ENCODE measurements at regions not wholly inside any gene's neighbourhood (a gene's known extent, or its start where the extent isn't known, plus 50 kb on each side); places are given as distances from the start of the nearest gene placed in this dataset.

DNA sequence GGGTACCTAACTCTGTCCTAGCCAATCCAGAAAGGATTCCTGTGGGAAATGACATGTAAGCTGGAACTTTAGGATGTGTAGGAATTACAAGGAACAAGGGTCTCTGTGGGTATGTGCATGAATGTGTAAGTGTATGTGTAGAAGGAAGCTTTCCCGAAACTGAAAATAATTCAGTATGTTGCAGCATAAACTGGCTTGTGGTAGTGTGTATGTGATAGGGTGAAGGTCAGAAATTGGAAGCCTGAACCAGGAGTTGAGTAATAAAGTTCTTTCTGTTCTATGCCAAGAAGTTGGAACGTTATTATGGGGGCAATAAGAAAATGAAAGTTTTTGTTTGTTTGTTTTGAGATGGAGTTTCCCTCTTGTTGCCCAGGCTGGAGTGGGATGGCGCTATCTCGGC is 323.1 kb upstream of the KITLG start:
- no peak for TF ChIP-seq GATA2 (IDR thresholded peaks at IDR 0.05; ENCODE audit: low read depth, low read length)
- no peak for TF ChIP-seq GATA3 (IDR thresholded peaks at IDR 0.05; ENCODE audit: low read depth, low read length)

DNA sequence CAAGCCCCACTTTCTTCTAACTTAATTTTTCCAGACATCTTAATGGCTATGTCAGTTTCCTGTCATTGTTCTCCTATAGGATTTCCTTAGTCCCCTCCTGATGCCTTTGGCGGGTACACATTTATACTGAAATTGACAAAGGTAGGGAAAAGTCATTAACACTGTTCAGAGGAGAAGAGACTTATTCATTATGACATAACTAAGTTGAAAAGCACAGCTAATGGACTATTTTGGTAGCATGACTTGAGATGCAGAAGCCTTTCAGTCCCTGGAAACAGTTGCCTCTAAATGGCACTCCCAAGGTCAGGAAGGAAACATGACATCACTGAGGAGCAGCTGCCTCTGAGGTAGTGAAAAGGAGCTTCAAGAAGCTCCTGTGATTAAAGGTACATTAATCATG is 317.5 kb upstream of the KITLG start:
- TF ChIP-seq GATA2 (IDR thresholded peaks at IDR 0.05; ENCODE audit: low read depth, low read length) (no peak), GATA3 (IDR thresholded peaks at IDR 0.05; ENCODE audit: low read depth, low read length) (no peak)

DNA sequence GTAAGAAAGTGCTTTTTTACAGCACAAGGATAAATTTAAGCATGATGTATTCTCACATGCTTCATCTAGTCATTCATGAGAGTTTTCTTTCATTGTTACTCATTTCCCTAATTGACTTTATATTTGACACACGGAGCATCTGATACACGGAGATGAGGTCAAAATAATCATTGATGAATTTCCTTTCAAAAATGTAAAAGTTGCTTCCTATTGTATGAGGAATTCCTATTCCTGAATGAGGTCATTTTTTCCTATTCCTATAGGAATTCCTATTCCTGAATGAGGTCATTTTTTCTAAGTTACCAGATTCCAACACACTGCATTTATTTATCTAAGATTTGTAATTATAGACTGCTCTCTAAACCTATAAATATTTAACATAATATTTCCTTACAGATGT is 316.7 kb upstream of the KITLG start:
- TF ChIP-seq GATA3 (IDR thresholded peaks at IDR 0.05; ENCODE audit: low read depth, low read length), result no peak
- TF ChIP-seq GATA2 (IDR thresholded peaks at IDR 0.05; ENCODE audit: low read depth, low read length), result no peak

DNA sequence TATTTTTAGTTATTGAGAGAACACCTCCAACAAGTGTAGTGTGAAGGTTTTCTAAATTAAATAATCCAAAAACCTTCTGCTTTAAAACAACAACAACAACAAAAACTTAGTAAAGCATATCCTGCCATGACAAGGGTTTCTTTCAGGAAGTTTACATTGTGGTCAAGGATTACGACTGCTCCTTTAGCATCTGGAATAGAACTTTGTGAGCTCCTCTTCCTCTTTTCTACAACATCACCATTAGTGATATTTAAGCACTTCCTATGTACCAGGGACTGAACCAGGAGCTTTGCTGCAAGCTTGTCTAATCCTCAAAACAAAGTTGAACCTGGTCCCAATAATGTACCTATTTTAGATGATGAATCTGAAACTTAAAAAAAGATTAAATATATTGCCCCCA is 315.4 kb upstream of the KITLG start:
- TF ChIP-seq GATA2 (IDR thresholded peaks at IDR 0.05; ENCODE audit: low read depth, low read length) (no peak), GATA3 (IDR thresholded peaks at IDR 0.05; ENCODE audit: low read depth, low read length) (no peak)

DNA sequence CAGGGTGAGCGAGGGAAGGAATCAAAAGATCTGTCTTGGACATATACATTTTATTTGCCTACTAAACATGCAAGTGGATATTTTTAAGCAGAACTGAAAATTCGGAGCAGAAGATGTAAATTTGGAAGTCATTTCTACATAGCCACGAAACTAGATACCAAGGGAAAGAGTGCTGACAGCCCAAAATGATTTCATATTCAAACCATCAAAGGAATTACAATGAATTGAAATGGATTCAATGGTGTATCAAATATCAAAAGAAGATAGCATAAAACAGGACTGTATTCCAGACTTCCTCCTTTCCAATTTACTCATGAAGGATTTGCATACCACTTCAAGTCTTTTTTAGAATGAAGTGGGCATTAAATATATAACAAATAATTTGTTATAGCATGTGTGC is 313.5 kb upstream of the KITLG start:
- no peak for TF ChIP-seq GATA2 (IDR thresholded peaks at IDR 0.05; ENCODE audit: low read depth, low read length)
- TF ChIP-seq GATA3 (IDR thresholded peaks at IDR 0.05; ENCODE audit: low read depth, low read length), result no peak

DNA sequence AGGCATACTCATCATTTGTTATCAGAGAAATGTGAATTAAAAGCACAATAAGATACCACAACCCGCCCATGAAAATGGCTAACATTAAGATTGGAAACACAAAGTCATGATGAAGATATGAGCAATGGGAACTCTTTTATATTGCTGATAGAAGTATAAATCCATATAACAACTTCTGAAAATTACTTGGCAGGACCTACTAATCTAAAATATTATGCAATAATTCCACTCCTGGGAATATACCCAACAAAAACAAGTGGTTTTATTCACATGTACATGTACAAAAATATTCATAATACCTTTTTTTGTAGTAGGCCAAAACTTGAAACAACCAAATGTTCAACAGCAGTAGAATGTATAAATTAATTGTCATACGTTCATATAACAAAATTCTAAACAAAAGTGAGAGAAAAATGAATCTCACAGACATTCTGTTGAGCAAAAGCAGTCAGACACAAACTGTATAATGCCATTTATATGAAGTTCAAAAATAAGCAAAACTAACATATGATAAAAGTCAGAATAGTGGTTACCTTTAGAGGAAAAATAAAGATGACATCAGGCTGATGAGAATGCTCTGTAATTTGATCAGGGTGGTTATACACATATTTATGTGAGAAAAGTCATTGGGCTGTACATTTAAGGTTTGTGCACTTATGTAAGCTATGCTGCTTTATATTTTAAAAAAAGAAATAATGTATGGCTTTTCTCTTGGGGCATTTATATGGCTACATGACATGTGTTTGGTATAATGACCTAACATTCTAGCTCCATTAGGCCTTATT is 309.2 kb upstream of the KITLG start:
- TF ChIP-seq GATA3 (IDR thresholded peaks at IDR 0.05; ENCODE audit: low read depth, low read length), result no peak
- no peak for TF ChIP-seq GATA2 (IDR thresholded peaks at IDR 0.05; ENCODE audit: low read depth, low read length)

DNA sequence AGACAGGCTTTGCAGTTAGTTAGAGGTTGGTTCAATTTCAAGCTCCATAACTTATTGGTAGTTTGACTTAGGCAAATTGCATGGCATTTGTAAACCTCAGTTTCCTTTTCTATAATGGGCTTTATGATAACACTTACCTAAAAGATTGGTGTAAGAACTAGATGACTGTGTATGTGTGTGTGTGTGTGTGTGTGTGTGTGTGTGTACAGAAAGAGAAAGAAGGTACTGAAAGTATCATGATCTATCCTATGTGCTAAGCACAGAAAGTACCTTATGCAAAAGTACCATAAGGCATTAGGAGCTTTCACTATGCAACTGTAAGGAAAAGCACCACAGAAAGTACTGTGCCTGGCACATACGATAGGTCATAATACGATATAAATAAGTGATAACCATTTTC is 304.3 kb upstream of the KITLG start:
- TF ChIP-seq GATA2 (IDR thresholded peaks at IDR 0.05; ENCODE audit: low read depth, low read length) (no peak), GATA3 (IDR thresholded peaks at IDR 0.05; ENCODE audit: low read depth, low read length) (no peak)

DNA sequence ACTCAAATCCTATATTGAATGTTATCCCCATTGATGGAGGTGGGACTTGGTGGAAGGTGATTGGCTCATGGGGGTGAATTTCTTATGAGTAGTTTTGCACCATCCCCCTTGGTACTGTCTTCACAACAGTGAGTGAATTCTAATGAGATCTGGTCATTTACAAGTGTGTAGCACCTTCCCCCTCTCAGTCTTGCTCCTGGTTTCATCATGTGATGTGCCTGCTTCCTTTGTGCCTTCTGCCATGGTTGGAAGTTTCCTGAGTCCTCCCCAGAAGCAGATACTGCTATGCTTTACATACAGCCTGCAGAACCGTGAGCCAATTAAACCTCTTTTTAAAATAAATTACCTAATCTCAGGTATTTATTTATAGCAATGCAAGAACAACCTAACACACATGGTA is 302.4 kb upstream of the KITLG start:
- TF ChIP-seq GATA3 (IDR thresholded peaks at IDR 0.05; ENCODE audit: low read depth, low read length), result no peak
- no peak for TF ChIP-seq GATA2 (IDR thresholded peaks at IDR 0.05; ENCODE audit: low read depth, low read length)

DNA sequence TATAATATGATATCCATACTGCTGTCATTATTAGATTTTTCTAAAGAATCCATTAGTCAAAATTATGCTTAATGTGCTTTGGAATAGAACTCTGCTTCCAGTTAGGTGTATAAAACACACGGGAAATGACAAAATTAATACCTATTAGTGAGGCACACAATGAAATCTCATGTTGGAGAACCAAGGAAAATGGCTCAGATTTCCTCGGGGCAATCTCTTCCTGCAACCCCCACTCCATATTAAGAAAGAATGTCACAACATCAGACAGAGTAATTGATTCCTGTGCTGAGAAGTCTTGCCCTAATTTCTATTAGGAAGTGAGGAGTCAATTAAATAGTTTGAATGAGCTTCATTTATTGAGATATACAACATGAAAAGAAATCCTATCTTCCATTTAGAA is 299.8 kb upstream of the KITLG start:
- TF ChIP-seq GATA2 (IDR thresholded peaks at IDR 0.05; ENCODE audit: low read depth, low read length), result no peak
- no peak for TF ChIP-seq GATA3 (IDR thresholded peaks at IDR 0.05; ENCODE audit: low read depth, low read length)

DNA sequence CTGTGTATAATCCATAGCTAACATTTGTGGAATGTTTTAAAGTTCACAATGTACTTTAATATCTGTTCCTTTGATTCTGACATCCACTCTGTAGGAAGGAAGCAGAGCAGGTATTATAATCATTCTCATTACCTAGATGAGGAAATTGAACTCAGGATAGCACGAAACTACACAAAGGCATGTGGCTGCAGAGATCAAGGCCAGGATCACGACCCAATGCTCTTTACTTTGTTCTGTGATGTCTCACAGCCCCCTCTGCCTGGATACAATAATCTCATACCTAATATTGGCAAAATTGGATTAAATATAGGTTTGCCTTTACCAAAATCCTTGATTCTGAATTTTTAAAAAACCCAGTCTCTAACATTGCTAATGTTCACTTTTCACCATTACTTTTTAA is 298.0 kb upstream of the KITLG start:
- TF ChIP-seq GATA3 (IDR thresholded peaks at IDR 0.05; ENCODE audit: low read depth, low read length), result no peak
- TF ChIP-seq GATA2 (IDR thresholded peaks at IDR 0.05; ENCODE audit: low read depth, low read length), result no peak

DNA sequence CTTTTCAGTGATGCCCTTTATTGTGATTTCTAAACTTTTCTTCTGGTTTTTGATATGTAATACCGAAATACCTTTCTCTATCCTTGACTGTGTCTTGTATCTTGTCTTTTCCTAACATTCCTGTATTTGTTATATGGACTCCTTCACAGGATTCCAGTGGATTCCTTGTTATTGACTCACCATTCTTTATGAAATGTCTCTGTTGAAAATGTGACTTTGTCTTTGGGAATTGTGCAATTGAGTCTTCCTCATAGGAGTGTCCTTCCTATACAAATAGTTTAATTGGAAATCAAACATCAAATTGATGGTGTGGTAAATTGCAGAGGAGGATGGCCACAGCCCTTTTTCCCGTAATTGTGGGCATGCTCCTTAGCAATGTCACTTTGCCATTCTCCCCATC is 296.6 kb upstream of the KITLG start:
- no peak for TF ChIP-seq GATA2 (IDR thresholded peaks at IDR 0.05; ENCODE audit: low read depth, low read length)
- no peak for TF ChIP-seq GATA3 (IDR thresholded peaks at IDR 0.05; ENCODE audit: low read depth, low read length)

DNA sequence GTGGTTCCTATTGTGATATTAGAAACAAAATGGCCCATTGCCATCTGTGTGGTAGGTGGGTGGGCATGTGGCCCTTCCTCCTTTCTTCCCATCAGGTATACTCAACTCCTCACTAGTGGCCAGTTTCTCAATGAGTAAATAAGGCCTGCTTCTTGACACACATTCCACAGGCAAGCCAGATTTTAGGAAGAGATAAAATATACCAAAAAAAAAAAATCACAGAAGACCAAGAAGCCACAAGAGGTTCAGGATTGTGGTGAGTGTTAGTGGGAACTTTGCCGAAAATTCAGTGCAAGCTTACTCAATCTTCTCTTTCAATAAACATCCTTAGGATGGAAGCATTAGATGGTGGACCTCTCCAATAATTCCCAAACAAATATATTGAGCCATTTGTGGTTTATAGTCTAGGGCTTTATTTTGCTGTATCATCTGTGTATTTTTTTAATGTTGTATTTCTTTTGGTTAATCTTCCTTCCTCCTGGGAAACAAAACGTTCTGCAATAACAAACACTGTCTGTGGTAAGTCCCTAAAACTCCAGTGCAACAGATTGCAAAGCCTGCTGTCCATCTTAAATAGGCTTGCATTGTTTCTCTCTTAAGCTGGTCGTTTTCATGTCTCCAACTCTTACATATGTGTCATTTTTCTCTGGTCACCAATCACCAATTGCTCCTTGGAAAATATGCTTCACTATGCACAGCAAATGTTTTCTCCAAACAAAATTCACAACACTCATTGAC is 289.9 kb upstream of the KITLG start:
- TF ChIP-seq GATA2 (IDR thresholded peaks at IDR 0.05; ENCODE audit: low read depth, low read length), result no peak
- TF ChIP-seq GATA3 (IDR thresholded peaks at IDR 0.05; ENCODE audit: low read depth, low read length), result no peak

DNA sequence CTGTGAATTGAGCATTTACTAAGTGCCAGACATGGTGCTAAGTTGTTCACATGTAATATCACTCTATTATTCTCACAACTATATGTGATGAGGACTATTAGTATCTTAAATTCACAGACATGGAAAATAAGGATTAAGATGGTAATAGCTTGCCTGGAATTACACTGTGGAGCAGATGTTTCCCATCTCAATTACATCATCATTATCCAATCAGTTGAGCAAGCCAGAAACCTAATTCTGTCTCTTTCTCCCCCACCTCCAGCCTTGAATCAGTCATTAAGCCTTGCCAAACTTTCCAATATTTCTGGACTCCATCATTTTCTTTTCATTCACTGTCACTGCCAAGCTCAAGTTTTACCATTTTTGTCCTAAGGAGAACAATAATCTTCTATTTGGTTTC is 287.8 kb upstream of the KITLG start:
- TF ChIP-seq GATA3 (IDR thresholded peaks at IDR 0.05; ENCODE audit: low read depth, low read length), result no peak
- no peak for TF ChIP-seq GATA2 (IDR thresholded peaks at IDR 0.05; ENCODE audit: low read depth, low read length)

DNA sequence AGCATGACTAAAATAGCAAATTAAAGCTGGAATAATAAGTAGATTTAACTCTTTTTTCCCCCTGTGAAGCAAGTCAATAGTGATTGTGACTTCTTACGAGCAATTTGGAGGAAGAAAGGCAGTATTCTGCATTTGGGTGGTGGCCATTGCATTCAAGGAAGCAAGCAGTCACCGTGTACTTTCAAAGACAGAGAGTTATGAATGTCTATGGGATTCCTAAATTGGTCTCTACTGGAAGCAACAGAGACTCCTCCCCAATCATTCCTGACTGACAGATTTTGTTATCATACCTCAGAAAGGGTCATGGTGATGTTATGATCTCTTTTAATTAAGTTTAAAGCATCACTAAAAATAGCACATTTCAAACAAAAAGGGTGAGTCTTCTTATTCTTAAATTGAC is 287.2 kb upstream of the KITLG start:
- TF ChIP-seq GATA2 (IDR thresholded peaks at IDR 0.05; ENCODE audit: low read depth, low read length) (no peak), GATA3 (IDR thresholded peaks at IDR 0.05; ENCODE audit: low read depth, low read length) (no peak)

DNA sequence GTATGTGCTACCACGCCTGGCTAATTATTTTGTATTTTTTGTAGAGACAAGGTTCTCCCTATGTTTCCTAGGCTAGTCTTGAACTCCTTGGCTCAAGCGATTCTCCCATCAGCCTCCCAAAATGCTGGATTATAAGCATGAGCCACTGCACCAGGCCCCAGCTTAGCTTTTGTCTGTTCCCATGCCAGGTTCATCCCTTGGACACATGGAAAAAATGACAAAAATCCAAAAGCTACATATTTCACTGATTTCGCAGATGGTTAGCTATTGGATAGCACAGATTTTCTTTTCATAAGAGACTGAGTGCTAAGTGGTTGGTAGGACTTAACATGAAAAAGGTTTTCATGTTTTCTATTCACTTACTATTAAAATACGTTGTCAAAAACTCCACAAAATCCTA is 286.6 kb upstream of the KITLG start:
- no peak for TF ChIP-seq GATA3 (IDR thresholded peaks at IDR 0.05; ENCODE audit: low read depth, low read length)
- TF ChIP-seq GATA2 (IDR thresholded peaks at IDR 0.05; ENCODE audit: low read depth, low read length), result no peak
